GM23338 (cell line): ENCODE measurements at regions not wholly inside any gene's neighbourhood (a gene's known extent, or its start where the extent isn't known, plus 50 kb on each side); places are given as distances from the start of the nearest gene placed in this dataset.

Experiments used
- JUNB ChIP-seq: IDR thresholded peaks from one replicate; pipeline ENCODE4 v1.6.1; 2016; ENCODE audit warnings: antibody characterized with exemption; ENCODE audit not compliant: unreplicated experiment
- POLR2AphosphoS5 ChIP-seq: IDR thresholded peaks from 2 replicates; pipeline ENCODE4 v1.6.1; 2016; ENCODE audit warnings: antibody characterized with exemption, low read depth
- TF ChIP-seq, protein P1 (sequence below), 2 experiments: fragments of 200-600 bp in 1 of 2; sonication (generic) in 1 of 2; conservative IDR thresholded peaks; 2 replicates each; pipeline versions ENCODE4 v1.5.1 to v1.6.1; 2016 to 2017; ENCODE audit warnings: antibody characterized with exemption in 2 of 2, low read depth in 2 of 2, mild to moderate bottlenecking in 2 of 2, moderate library complexity in 1 of 2
- TF ChIP-seq, protein P2 (sequence below): IDR thresholded peaks from one replicate; pipeline ENCODE4 v1.6.1; 2018; ENCODE audit warnings: antibody characterized with exemption; ENCODE audit not compliant: unreplicated experiment

DNA sequence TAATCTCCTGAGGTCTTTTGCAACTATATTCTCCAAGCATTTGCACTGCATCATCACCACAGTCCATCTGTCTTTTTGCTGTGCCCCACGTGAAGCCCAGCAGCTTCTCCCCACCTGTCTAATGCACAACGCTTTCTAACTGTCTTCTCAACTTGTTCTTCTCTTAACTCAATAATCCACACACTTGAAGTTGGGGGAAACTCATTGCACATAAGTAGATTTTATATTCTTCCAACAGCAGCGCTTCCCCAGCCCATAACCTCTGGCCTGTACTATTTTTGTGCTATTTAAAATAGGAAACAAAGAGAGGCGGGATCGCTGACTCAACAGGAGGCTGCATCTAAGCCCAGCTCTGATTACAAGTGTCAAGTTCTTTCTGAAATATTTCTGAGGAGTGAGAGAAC is 226.7 kb downstream of the GXYLT1 start:
- TF ChIP-seq POLR2AphosphoS5 (no peak), JUNB (no peak)
- TF ChIP-seq, protein P1, sequence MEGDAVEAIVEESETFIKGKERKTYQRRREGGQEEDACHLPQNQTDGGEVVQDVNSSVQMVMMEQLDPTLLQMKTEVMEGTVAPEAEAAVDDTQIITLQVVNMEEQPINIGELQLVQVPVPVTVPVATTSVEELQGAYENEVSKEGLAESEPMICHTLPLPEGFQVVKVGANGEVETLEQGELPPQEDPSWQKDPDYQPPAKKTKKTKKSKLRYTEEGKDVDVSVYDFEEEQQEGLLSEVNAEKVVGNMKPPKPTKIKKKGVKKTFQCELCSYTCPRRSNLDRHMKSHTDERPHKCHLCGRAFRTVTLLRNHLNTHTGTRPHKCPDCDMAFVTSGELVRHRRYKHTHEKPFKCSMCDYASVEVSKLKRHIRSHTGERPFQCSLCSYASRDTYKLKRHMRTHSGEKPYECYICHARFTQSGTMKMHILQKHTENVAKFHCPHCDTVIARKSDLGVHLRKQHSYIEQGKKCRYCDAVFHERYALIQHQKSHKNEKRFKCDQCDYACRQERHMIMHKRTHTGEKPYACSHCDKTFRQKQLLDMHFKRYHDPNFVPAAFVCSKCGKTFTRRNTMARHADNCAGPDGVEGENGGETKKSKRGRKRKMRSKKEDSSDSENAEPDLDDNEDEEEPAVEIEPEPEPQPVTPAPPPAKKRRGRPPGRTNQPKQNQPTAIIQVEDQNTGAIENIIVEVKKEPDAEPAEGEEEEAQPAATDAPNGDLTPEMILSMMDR (conservative IDR thresholded peaks at IDR 0.05; ENCODE audit: low read depth in 2 of 2), result no peak
- TF ChIP-seq, protein P2, sequence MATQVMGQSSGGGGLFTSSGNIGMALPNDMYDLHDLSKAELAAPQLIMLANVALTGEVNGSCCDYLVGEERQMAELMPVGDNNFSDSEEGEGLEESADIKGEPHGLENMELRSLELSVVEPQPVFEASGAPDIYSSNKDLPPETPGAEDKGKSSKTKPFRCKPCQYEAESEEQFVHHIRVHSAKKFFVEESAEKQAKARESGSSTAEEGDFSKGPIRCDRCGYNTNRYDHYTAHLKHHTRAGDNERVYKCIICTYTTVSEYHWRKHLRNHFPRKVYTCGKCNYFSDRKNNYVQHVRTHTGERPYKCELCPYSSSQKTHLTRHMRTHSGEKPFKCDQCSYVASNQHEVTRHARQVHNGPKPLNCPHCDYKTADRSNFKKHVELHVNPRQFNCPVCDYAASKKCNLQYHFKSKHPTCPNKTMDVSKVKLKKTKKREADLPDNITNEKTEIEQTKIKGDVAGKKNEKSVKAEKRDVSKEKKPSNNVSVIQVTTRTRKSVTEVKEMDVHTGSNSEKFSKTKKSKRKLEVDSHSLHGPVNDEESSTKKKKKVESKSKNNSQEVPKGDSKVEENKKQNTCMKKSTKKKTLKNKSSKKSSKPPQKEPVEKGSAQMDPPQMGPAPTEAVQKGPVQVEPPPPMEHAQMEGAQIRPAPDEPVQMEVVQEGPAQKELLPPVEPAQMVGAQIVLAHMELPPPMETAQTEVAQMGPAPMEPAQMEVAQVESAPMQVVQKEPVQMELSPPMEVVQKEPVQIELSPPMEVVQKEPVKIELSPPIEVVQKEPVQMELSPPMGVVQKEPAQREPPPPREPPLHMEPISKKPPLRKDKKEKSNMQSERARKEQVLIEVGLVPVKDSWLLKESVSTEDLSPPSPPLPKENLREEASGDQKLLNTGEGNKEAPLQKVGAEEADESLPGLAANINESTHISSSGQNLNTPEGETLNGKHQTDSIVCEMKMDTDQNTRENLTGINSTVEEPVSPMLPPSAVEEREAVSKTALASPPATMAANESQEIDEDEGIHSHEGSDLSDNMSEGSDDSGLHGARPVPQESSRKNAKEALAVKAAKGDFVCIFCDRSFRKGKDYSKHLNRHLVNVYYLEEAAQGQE, result no peak
